ENCODE measurements at regions not wholly inside any gene's neighbourhood (a gene's known extent, or its start where the extent isn't known, plus 50 kb on each side); places are given as distances from the start of the nearest gene placed in this dataset.

DNA sequence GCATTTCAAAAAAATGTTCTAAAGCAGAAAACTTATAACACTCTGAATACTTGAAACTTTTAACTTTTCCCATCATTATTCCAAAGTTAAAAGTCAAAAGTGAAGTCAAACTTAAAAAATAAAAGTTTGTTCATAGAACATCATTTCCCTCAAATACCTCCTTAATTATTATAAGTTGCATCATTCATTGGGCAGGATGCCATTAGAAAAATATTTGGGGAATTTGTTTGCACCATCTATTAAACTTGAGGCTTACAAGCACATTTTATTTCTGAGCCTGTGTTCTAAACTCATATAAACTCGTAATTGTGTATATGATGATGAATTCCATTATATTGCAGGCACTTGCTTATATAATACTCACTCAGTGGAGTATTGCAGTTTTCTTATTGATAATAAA lies 588.0 kb upstream of the NRXN1 start:
- intact Hi-C loops (cut with micrococcal nuclease; ENCODE audit: unreplicated experiment): no loop called here

DNA sequence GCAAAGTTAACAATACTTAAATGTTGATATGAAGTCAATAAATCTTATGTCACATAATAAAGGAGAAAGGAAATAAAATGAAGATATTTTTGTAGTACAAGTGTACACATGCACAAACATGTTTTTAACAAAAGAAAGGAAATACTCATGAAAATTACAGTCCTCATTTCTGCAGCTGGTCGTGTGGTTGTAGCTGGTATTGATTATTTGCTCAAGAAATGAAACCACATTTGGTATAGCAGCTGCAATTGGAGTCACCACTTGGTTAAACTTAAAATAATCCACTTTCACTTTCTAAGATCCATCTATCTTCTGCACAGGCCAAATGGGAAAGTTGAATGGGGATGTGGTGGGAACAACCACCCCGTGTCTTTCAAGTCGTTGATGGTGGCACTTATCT lies 580.5 kb upstream of the NRXN1 start:
- no peaks in the 10 kb centered on the region for H3K36me3 ChIP-seq (ENCODE audit: insufficient read depth, low read length, poor library complexity, severe bottlenecking)
- intact Hi-C loops (cut with micrococcal nuclease; ENCODE audit: unreplicated experiment): no loop called here
- no peaks in the 10 kb centered on the region for H3K4me1 ChIP-seq (ENCODE audit: insufficient read depth, low read length, poor library complexity, severe bottlenecking)
- DNase-seq (ENCODE audit: low spot score): no peak
- no peak overlapping the region for H3K27ac ChIP-seq (ENCODE audit: low read depth, low read length, poor library complexity, severe bottlenecking)
- no peaks in the 10 kb centered on the region for H3K27me3 ChIP-seq (replicated peaks; ENCODE audit: insufficient read depth, low read depth, low read length, poor library complexity)
- POLR2A ChIA-PET (ENCODE audit: low non-redundant PET): no interaction called here
- no peak for TF ChIP-seq EZH2 (IDR thresholded peaks at IDR 0.05; ENCODE audit: borderline replicate concordance, low read depth, low read length, poor library complexity, severe bottlenecking)
- TF ChIP-seq CTCF (conservative IDR thresholded peaks at IDR 0.05; ENCODE audit: low read depth, low read length): no peak
- H3K9me3 ChIP-seq (ENCODE audit: low read depth, low read length, poor library complexity, severe bottlenecking): peaks cover 7% of the 10 kb centered on the region
- no peak overlapping the region for H3K4me3 ChIP-seq (ENCODE audit: low read depth, low read length, poor library complexity, severe bottlenecking)
- no TSS peak for BruUV-seq (replicated peaks)
- CTCF ChIA-PET: no interaction called here

More for the DNA sequence above, 588.0 kb upstream of the NRXN1 start:
- Histone ChIP-seq H3K4me3 (ENCODE audit: low read depth, low read length, poor library complexity, severe bottlenecking) (no peak overlapping the region), H3K27ac (ENCODE audit: low read depth, low read length, poor library complexity, severe bottlenecking) (no peak overlapping the region), H3K36me3 (ENCODE audit: insufficient read depth, low read length, poor library complexity, severe bottlenecking) (no peaks in the 10 kb centered on the region), H3K9me3 (ENCODE audit: low read depth, low read length, poor library complexity, severe bottlenecking) (peaks cover 4% of the 10 kb centered on the region), H3K27me3 (replicated peaks; ENCODE audit: insufficient read depth, low read depth, low read length, poor library complexity) (no peaks in the 10 kb centered on the region), H3K4me1 (ENCODE audit: insufficient read depth, low read length, poor library complexity, severe bottlenecking) (no peaks in the 10 kb centered on the region)
- POLR2A ChIA-PET (ENCODE audit: low non-redundant PET): no interaction called here
- no peak for DNase-seq (ENCODE audit: low spot score)
- CTCF ChIA-PET: no interaction called here
- no peak for TF ChIP-seq EZH2 (IDR thresholded peaks at IDR 0.05; ENCODE audit: borderline replicate concordance, low read depth, low read length, poor library complexity, severe bottlenecking)
- TF ChIP-seq CTCF (conservative IDR thresholded peaks at IDR 0.05; ENCODE audit: low read depth, low read length): no peak
- BruUV-seq (replicated peaks): no TSS peak

GRCh38 chr2:51601706-51602105 lies 569.8 kb upstream of the NRXN1 start:
- POLR2A ChIA-PET (ENCODE audit: low non-redundant PET): no interaction called here
- no TSS peak for BruUV-seq (replicated peaks)

More at GRCh38 chr2:51601706-51602105, 569.8 kb upstream of the NRXN1 start:
- no peak for DNase-seq (ENCODE audit: low spot score)
- Histone ChIP-seq H3K36me3 (ENCODE audit: insufficient read depth, low read length, poor library complexity, severe bottlenecking) (no peaks in the 10 kb centered on the region), H3K4me1 (ENCODE audit: insufficient read depth, low read length, poor library complexity, severe bottlenecking) (no peaks in the 10 kb centered on the region), H3K27ac (ENCODE audit: low read depth, low read length, poor library complexity, severe bottlenecking) (no peak overlapping the region), H3K9me3 (ENCODE audit: low read depth, low read length, poor library complexity, severe bottlenecking) (no peaks in the 10 kb centered on the region), H3K4me3 (ENCODE audit: low read depth, low read length, poor library complexity, severe bottlenecking) (no peak overlapping the region), H3K27me3 (replicated peaks; ENCODE audit: insufficient read depth, low read depth, low read length, poor library complexity) (no peaks in the 10 kb centered on the region)
- CTCF ChIA-PET: no interaction called here
- intact Hi-C loops (cut with micrococcal nuclease; ENCODE audit: unreplicated experiment): no loop called here
- TF ChIP-seq EZH2 (IDR thresholded peaks at IDR 0.05; ENCODE audit: borderline replicate concordance, low read depth, low read length, poor library complexity, severe bottlenecking): no peak
- TF ChIP-seq CTCF (conservative IDR thresholded peaks at IDR 0.05; ENCODE audit: low read depth, low read length): no peak
